HepG2 (cell line): ENCODE measurements at regions not wholly inside any gene's neighbourhood (a gene's known extent, or its start where the extent isn't known, plus 50 kb on each side); places are given as distances from the start of the nearest gene placed in this dataset.

Experiments
- ATAC-seq: fragments of 200-7000 bp; cut with Tn5 transposase; 3 replicates; pipeline ENCODE4 v1.9.1; 2020; ENCODE audit warnings: mild to moderate bottlenecking, moderate library complexity
- BruUV-seq: library from RNA; stranded (reverse); fragments of 400-500 nt; replicated peaks from 2 replicates; lab custom pipeline; 2021; lab: Mats Ljungman, UMichigan
- CTCF ChIA-PET: fragments of 300-600 bp; formaldehyde crosslinking; extraction: SDS; loops from one replicate; lab custom pipeline; 2021; ENCODE audit warnings: low total read pairs, inconsistent platforms, low intra/inter-chr PET ratio; lab: Yijun Ruan, JAX
- POLR2A ChIA-PET: fragments of 350-600 bp; sonication (Branson Sonifier 250); formaldehyde crosslinking; loops from one replicate; lab custom pipeline; 2020; ENCODE audit warnings: antibody characterized with exemption, inconsistent platforms; lab: Yijun Ruan, JAX
- DNase-seq: peaks from one replicate; pipeline ENCODE4 v3.0.0-alpha.2; 2015; ENCODE audit warnings: low spot score
- FAIRE-seq: peaks from 3 replicates; lab custom pipeline; 2011; peaks lifted over from hg19 to GRCh38; lab: Jason Lieb, UNC
- H2AFZ ChIP-seq: one replicate; pipeline ENCODE4 v1.6.1; 2011; ENCODE audit warnings: low read length, inconsistent platforms
- H3K27ac ChIP-seq: fragments of 300-600 bp; 3 replicates; pipeline ENCODE4 v1.8.0; 2011; ENCODE audit warnings: mixed run types, mild to moderate bottlenecking, mixed read lengths, low read length, inconsistent platforms; ENCODE audit not compliant: insufficient read depth; ENCODE audit errors: extremely low read length
- H3K27me3 ChIP-seq, 2 experiments: fragments of 200-600 bp in 1 of 2; 2 replicates in 1 of 2; 3 replicates in 1 of 2; pipeline versions ENCODE4 v1.6.0 to v1.8.0; 2011; ENCODE audit warnings: low read length in 2 of 2, mild to moderate bottlenecking in 2 of 2, moderate library complexity in 2 of 2, inconsistent platforms in 1 of 2; ENCODE audit not compliant: insufficient read depth in 2 of 2, control insufficient read depth in 1 of 2
- H3K36me3 ChIP-seq, 2 experiments: fragments of 200-600 bp in 1 of 2; replicated peaks in 1 of 2; 2 replicates in 1 of 2; 3 replicates in 1 of 2; pipeline versions ENCODE4 v1.5.1 to v1.8.0; 2011; ENCODE audit warnings: low read length in 2 of 2, inconsistent platforms in 1 of 2; ENCODE audit not compliant: insufficient read depth in 2 of 2, control insufficient read depth in 1 of 2
- H3K4me1 ChIP-seq: 2 replicates; pipeline ENCODE4 v1.5.1; 2012; ENCODE audit warnings: low read length, inconsistent platforms; ENCODE audit not compliant: insufficient read depth
- H3K4me2 ChIP-seq: 2 replicates; pipeline ENCODE4 v1.6.0; 2011; ENCODE audit warnings: low read depth, low read length, inconsistent platforms
- H3K4me3 ChIP-seq, 3 experiments: fragments of 200-600 bp in 1 of 3; sonication (generic), shearing (Covaris generic) in 1 of 3; replicated peaks in 1 of 3; 2 replicates each; pipeline ENCODE4 v1.5.1; 2011 to 2016; ENCODE audit warnings: low read length in 3 of 3, inconsistent platforms in 2 of 3, low read depth in 2 of 3, mild to moderate bottlenecking in 2 of 3, control low read depth in 1 of 3, mixed read lengths in 1 of 3; ENCODE audit not compliant: insufficient read depth in 1 of 3
- H3K79me2 ChIP-seq: one replicate; pipeline ENCODE4 v1.6.1; 2011; ENCODE audit warnings: low read length, inconsistent platforms; ENCODE audit not compliant: insufficient read depth
- H3K9ac ChIP-seq: 2 replicates; pipeline ENCODE4 v1.6.0; 2011; ENCODE audit warnings: mild to moderate bottlenecking, low read depth, low read length, inconsistent platforms; ENCODE audit not compliant: insufficient read depth
- H3K9me3 ChIP-seq: 2 replicates; pipeline ENCODE4 v1.5.1; 2012; ENCODE audit warnings: mild to moderate bottlenecking, low read length
- H4K20me1 ChIP-seq: 2 replicates; pipeline ENCODE4 v1.6.0; 2011; ENCODE audit warnings: inconsistent platforms, mild to moderate bottlenecking, low read length, moderate library complexity; ENCODE audit not compliant: insufficient read depth
- CREM ChIP-seq, 2 experiments: sonication (generic) in 1 of 2; formaldehyde crosslinking in 1 of 2; IDR thresholded peaks; 2 replicates each; pipeline versions ENCODE4 v1.4.0 to v1.6.1; 2016 to 2020; ENCODE audit warnings: antibody characterized with exemption in 1 of 2, mild to moderate bottlenecking in 1 of 2, missing genetic modification reagents in 1 of 2
- FOXJ3 ChIP-seq: sonication (generic); formaldehyde crosslinking; IDR thresholded peaks from 2 replicates; pipeline ENCODE4 v1.4.0; 2020; ENCODE audit warnings: missing genetic modification reagents, mild to moderate bottlenecking, borderline replicate concordance
- KAT2B ChIP-seq: fragments of 150-350 bp; IDR thresholded peaks from 2 replicates; pipeline ENCODE4 v1.6.1; 2014; ENCODE audit warnings: low read depth, low read length, borderline replicate concordance
- KDM2A ChIP-seq: sonication (generic); formaldehyde crosslinking; IDR thresholded peaks from 2 replicates; pipeline ENCODE4 v1.4.0; 2020; ENCODE audit warnings: low read depth, missing genetic modification reagents, borderline replicate concordance
- KDM3A ChIP-seq: IDR thresholded peaks from 2 replicates; pipeline ENCODE4 v1.6.1; 2018; ENCODE audit warnings: low read depth, missing compliant biosample characterization
- KLF9 ChIP-seq: IDR thresholded peaks from 2 replicates; pipeline ENCODE4 v1.6.1; 2016; ENCODE audit warnings: low read depth
- MTF1 ChIP-seq: sonication (generic); formaldehyde crosslinking; IDR thresholded peaks from 2 replicates; pipeline ENCODE4 v1.5.0; 2020; ENCODE audit warnings: missing genetic modification reagents
- PATZ1 ChIP-seq: sonication (generic); formaldehyde crosslinking; IDR thresholded peaks from 2 replicates; pipeline ENCODE4 v1.4.0; 2020; ENCODE audit warnings: missing genetic modification reagents
- ZFAT ChIP-seq: sonication (generic); formaldehyde crosslinking; conservative IDR thresholded peaks from 2 replicates; pipeline ENCODE4 v1.8.1; 2023; ENCODE audit warnings: missing genetic modification reagents, inconsistent platforms
- ZMAT3 ChIP-seq: sonication (generic); formaldehyde crosslinking; conservative IDR thresholded peaks from 2 replicates; pipeline ENCODE4 v1.7.0; 2021; ENCODE audit warnings: missing genetic modification reagents
- ZNF30 ChIP-seq: sonication (generic); formaldehyde crosslinking; IDR thresholded peaks from 2 replicates; pipeline ENCODE4 v1.5.0; 2020; ENCODE audit warnings: mild to moderate bottlenecking, missing genetic modification reagents
- ZNF350 ChIP-seq: sonication (generic); formaldehyde crosslinking; IDR thresholded peaks from 2 replicates; pipeline ENCODE4 v1.4.0; 2020; ENCODE audit warnings: mild to moderate bottlenecking, low read depth, missing genetic modification reagents, borderline replicate concordance
- ZNF530 ChIP-seq: sonication (generic); formaldehyde crosslinking; IDR thresholded peaks from 2 replicates; pipeline ENCODE4 v1.5.0; 2020; ENCODE audit warnings: low read depth, mild to moderate bottlenecking, missing genetic modification reagents
- ZNF75D ChIP-seq: sonication (generic); formaldehyde crosslinking; IDR thresholded peaks from 2 replicates; pipeline ENCODE4 v1.8.1; 2023; ENCODE audit warnings: missing genetic modification reagents, mild to moderate bottlenecking, borderline replicate concordance
- WGBS: methylation state at CpG from one replicate; pipeline ENCODE4 v1.1.6; 2017; ENCODE audit warnings: low lambda C conversion rate; 5-methylcytosine and 5-hydroxymethylcytosine counted together
- in situ Hi-C: cut with HindIII; loops from 2 replicates; pipeline ENCODE4 v1.10.0; 2017; ENCODE audit warnings: low pct_unique_long_range_greater_than_20kb; ENCODE audit not compliant: extremely low pct_ligation_motif_present
- intact Hi-C: fragments of 100-400 bp; cut with micrococcal nuclease; formaldehyde crosslinking; loops from one replicate; pipeline ENCODE4 v1.10.0; 2022; ENCODE audit not compliant: unreplicated experiment
- TF ChIP-seq, protein P1 (sequence below): sonication (generic); formaldehyde crosslinking; IDR thresholded peaks from 2 replicates; pipeline ENCODE4 v1.4.0; 2020; ENCODE audit warnings: missing genetic modification reagents, borderline replicate concordance
- TF ChIP-seq, protein P2 (sequence below): sonication (generic); formaldehyde crosslinking; IDR thresholded peaks from 2 replicates; pipeline ENCODE4 v1.4.0; 2020; ENCODE audit warnings: mild to moderate bottlenecking, low read depth, missing genetic modification reagents

DNA sequence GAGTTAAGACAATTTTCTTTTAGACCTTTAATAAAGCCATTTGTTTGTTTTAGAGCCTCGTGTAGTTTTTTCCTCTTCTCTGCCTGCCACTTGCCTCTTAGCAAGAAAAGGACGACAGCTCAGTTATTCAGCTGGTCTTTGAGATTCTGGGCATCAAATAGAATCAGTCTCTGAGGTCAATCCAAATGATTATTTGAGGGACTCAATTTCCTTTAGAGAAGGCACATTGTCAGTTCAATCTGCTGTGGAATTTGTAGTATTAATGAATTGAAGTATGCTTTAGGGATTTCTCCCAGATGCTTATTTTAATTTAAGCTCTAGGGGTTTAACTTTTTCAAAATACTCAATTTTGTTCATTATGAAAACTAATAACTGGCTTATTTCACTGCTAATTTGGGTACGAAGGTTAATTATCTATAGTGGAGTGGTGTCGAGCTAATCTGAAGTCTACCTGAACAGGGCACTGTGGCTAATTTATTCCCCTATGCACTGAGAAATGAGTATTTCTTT, 841.2 kb upstream of the AUTS2 start (continued):
- TF ChIP-seq, protein P1, sequence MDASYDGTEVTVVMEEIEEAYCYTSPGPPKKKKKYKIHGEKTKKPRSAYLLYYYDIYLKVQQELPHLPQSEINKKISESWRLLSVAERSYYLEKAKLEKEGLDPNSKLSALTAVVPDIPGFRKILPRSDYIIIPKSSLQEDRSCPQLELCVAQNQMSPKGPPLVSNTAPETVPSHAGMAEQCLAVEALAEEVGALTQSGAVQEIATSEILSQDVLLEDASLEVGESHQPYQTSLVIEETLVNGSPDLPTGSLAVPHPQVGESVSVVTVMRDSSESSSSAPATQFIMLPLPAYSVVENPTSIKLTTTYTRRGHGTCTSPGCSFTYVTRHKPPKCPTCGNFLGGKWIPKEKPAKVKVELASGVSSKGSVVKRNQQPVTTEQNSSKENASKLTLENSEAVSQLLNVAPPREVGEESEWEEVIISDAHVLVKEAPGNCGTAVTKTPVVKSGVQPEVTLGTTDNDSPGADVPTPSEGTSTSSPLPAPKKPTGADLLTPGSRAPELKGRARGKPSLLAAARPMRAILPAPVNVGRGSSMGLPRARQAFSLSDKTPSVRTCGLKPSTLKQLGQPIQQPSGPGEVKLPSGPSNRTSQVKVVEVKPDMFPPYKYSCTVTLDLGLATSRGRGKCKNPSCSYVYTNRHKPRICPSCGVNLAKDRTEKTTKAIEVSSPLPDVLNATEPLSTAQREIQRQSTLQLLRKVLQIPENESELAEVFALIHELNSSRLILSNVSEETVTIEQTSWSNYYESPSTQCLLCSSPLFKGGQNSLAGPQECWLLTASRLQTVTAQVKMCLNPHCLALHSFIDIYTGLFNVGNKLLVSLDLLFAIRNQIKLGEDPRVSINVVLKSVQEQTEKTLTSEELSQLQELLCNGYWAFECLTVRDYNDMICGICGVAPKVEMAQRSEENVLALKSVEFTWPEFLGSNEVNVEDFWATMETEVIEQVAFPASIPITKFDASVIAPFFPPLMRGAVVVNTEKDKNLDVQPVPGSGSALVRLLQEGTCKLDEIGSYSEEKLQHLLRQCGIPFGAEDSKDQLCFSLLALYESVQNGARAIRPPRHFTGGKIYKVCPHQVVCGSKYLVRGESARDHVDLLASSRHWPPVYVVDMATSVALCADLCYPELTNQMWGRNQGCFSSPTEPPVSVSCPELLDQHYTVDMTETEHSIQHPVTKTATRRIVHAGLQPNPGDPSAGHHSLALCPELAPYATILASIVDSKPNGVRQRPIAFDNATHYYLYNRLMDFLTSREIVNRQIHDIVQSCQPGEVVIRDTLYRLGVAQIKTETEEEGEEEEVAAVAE, result no peak
- TF ChIP-seq ZNF75D (CRISPR knock-in tag) (no peak), ZNF530 (CRISPR knock-in tag) (no peak), MTF1 (CRISPR knock-in tag) (no peak), ZFAT (CRISPR knock-in tag) (no peak), ZNF350 (CRISPR knock-in tag) (no peak)

GRCh38 chr7:68760556-68760955, 837.7 kb upstream of the AUTS2 start:
- no peak for ATAC-seq
- DNase-seq, result no peak
- POLR2A ChIA-PET, result no interaction called here
- CTCF ChIA-PET, result no interaction called here
- in situ Hi-C loops, result no loop called here
- Histone ChIP-seq H3K9ac (no peak overlapping the region), H3K4me2 (no peak overlapping the region), H3K27ac (no peak overlapping the region), H2AFZ (no peak overlapping the region), H3K9me3 (peaks cover 30% of the 10 kb centered on the region), H3K4me1 (no peaks in the 10 kb centered on the region), H3K4me3 (no peak overlapping the region), H3K36me3 (no peaks in the 10 kb centered on the region), H3K79me2 (no peaks in the 10 kb centered on the region), H4K20me1 (no peaks in the 10 kb centered on the region), H3K27me3 (no peaks in the 10 kb centered on the region)
- BruUV-seq, result no TSS peak
- intact Hi-C loops, result no loop called here
- no peak for FAIRE-seq
- 0% methylated on average over 3 of the region's 3 CpGs for WGBS
- TF ChIP-seq KLF9 (no peak), ZNF30 (CRISPR knock-in tag) (no peak), FOXJ3 (CRISPR knock-in tag) (no peak), ZMAT3 (CRISPR knock-in tag) (no peak), PATZ1 (CRISPR knock-in tag) (no peak), KAT2B (no peak), CREM (IDR thresholded peaks at IDR 0.05) (no peak), CREM (CRISPR knock-in tag; IDR thresholded peaks at IDR 0.05) (no peak), KDM3A (no peak), KDM2A (CRISPR knock-in tag) (no peak)
- TF ChIP-seq, protein P2, sequence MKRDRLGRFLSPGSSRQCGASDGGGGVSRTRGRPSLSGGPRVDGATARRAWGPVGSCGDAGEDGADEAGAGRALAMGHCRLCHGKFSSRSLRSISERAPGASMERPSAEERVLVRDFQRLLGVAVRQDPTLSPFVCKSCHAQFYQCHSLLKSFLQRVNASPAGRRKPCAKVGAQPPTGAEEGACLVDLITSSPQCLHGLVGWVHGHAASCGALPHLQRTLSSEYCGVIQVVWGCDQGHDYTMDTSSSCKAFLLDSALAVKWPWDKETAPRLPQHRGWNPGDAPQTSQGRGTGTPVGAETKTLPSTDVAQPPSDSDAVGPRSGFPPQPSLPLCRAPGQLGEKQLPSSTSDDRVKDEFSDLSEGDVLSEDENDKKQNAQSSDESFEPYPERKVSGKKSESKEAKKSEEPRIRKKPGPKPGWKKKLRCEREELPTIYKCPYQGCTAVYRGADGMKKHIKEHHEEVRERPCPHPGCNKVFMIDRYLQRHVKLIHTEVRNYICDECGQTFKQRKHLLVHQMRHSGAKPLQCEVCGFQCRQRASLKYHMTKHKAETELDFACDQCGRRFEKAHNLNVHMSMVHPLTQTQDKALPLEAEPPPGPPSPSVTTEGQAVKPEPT (CRISPR knock-in tag), result no peak
